Ureter (tissue), 1 donor: ENCODE measurements at regions not wholly inside any gene's neighbourhood (a gene's known extent, or its start where the extent isn't known, plus 50 kb on each side); places are given as distances from the start of the nearest gene placed in this dataset.

ENCODE experiments used
- DNase-seq: peaks from one replicate; pipeline ENCODE4 v3.0.0-alpha.2; 2020; ENCODE audit warnings: low spot score
- donor health status: DM: yes; HTN: yes; CAD: no.

- no peak for DNase-seq
Observed at GRCh38 chr1:234975941-234976860, 152.4 kb downstream of the TOMM20 start.

DNA sequence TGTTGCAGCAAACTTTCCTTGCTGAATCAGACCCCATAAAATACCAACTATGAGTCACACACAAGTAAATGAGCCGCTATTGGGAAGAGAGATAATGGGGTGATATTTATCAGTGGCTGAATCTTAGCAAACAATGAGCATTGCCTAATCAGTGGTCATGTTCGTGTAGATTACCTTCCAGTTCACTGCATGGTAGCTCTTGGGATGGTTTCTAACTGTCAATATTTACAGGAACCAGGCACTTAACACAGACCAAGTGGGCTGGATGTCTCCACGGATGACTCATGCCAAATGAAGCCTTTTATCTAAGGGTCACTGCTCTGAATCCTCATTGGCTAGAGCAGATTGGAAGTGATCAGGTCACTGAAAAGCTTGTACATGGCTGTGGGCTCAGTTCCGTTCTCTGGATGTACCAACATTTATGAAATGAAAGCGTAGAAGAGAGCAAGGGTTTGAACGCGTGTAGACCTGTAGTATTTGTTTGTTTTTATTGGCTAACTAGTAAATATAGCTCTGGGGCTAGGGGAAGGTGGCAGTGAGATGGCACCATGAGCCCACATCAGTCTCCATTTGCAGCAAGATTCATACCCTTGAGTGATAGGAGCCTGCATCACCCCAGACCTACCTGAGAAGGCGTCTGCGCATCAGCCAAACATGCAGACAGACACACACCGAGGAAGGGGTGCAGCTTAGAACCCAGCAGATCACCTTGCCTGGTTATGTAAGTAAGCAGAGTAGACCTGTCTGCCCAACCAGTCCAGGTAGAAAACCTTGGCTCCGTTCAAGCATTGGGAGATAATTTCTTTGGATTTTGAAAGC, 153.3 kb downstream of the TOMM20 start:
- no peak for DNase-seq

DNA sequence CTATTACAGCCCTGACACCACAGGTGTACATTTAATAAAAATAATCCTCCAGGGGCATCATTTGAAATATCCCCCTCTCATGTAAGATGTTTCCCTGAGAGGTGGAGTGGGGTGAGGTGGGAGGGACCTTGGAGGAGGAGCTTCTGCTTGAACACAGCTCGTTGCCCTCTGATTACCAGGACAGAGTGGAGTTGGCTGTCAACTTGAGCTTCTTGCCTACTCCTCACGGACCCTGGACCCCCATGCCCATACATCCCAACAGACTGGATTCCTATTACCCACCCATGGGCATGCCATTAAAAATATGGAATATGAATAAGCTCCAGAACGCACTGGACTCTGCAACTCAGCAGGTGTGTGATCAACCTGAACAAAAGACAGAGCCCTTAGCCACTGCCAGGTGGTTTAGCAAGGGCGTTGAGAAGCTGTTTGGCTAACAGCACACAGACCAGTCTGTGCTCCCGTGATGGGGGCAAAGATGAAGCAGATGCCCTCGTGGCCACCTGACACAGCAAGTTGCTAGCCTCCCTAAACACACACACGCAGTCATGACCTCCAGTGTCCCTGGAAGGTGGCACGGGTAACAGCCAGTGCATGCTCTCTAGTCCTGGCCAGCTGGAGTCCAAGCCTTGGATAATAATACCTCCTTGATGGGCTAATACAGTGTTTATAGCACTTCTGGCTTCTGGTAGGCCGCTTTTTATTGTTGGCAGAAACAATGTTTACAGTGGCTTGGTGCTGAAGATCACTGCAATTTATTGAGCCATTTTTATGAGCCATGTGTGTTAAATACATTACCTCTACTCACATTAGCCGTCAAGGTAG, 155.0 kb downstream of the TOMM20 start:
- no peak for DNase-seq

- DNase-seq = no peak
Observed at GRCh38 chr1:234972411-234973191, 156.0 kb downstream of the TOMM20 start.

DNA sequence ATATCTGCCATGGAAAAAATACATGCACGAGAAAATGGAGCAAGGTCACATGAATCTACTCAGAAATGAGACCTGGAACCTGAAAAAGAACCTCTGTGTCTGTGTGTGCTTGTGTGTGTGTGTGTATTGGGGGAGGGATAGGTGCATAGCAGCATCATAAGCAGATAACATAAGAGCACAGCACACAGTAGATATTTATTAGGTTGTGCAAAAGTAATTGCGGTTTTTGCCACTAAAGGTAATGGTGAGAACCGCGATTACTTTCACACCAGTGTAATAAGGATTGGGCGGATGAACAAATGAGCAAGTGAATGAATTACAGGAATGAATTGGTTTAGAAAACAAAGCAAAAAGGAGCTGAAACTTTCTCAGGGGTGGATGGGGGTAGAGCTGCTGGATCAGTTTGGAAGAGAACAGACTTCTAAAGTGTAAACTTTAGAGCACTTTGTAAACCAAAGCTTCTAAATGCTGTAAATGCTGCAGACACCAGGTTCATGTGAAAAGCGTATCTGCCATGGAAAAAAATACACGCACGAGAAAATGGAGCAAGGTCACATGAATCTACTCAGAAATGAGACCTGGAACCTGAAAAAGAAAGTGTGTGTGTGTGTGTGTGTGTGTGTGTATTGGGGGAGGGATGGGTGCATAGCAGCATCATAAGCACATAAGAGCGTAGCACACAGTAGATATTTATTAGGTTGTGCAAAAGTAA, 156.9 kb downstream of the TOMM20 start:
- DNase-seq = no peak

GRCh38 chr1:234970731-234971476, 157.7 kb downstream of the TOMM20 start:
- peak; percentile 78 for DNase-seq

DNA sequence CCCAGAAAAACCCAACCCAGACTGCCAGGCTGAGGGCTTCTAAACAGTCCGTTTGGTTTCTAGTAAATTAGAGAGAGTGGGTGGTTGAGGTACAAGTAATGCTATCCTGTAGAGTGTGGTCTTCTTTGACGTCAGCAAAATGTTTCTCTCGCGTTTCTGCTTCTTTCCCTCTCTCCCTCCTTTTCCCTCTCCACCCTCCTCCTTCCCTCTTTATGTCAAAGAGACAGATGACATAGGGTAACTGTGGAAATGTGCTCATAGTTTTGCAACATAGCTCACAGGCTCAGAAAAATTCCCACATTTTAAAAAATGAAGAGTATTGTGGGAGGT, 158.3 kb downstream of the TOMM20 start:
- DNase-seq = no peak

GRCh38 chr1:234969581-234970400, 158.8 kb downstream of the TOMM20 start:
- DNase-seq = no peak

GRCh38 chr1:234969011-234969441, 159.6 kb downstream of the TOMM20 start:
- DNase-seq = no peak

DNA sequence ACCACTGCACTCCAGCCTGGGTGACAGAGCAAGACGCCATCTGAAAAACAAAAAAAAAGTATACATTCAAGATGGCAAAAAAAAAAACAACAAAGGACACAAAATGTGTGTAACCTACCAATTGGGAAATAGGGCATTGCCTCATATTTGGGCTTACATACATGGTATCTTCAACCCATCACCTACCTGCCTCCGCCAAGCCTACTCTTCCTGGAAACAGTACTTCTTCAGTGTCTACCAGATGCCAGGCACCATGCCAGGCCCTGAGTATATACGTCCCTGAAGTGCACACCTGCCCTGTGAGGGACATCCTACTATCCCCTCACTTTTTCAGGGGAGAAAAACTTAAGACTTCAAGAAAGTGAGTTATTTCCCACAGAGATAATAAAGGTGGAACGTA, 160.2 kb downstream of the TOMM20 start:
- DNase-seq = no peak

DNA sequence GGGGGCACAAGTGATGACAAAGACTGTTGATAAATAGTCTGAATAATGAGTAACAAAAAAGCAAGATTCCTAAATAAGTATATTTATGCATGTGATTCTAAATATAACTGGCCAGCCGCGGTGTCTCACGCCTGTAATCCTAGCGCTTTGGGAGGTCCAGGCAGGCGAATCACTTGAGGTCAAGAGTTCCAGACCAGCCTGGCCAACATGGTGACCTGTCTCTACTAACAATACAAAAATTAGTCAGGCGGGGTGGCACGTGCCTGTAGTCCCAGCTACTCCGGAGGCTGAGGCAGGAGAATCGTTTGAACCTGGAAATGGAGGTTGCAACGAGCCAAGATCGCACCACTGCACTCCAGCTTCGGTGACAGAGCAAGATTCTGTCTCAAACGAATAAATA, 161.5 kb downstream of the TOMM20 start:
- DNase-seq = no peak

DNA sequence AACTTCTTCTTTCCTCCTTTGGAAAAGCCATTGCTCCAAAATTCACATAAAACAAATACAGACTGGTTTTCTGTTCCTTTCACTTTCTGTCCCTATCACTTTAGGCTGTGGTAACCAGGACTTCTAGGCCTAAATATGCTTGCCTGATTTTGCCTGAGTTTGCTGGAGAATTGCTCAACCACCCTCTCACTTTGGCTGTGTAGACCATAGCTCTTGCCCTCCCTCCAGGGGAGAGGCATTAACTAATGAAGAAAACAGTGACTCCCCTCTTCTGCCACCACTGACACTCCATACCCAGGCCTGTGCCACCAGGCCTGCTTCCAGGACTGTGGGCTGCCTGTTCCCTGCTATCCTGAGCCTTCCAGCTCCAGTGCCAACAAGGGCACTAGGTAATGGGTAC, 163.5 kb downstream of the TOMM20 start:
- no peak for DNase-seq

DNA sequence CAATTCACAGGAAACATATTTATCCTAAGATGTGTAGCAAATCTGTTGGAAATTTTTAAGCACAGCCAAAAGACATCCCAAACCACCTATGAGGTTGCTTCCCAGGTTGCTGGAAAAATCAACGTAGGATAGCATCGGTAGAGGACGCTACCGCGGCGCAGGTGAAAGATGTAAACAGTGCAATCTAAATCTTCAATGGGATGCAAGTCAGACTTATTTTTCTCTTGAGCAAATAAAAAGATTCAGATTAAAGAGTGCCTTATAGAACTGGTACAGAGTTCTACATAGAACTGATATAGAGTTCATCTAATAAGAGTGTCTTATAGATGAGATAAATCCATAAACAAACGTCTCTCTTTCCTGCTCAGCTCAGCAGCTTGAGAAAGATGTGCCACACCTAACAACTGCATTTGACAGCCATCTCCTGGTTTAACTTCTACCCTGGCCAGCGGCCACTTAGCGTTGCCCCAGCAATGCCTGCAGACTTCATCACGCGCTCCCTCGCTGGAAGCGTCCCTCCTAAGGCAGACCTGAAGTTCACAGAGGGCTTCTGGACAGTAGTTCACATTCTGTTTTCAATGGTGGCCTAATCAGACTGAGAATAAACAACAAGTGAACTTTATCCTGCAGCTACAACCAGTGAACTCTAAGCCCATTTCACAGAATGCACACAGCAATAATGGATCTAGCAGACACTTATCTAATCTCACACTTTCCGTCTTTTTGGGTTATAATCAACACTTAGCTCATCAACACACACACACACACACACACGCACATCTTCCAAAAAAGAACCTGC, 164.5 kb downstream of the TOMM20 start:
- no peak for DNase-seq

DNA sequence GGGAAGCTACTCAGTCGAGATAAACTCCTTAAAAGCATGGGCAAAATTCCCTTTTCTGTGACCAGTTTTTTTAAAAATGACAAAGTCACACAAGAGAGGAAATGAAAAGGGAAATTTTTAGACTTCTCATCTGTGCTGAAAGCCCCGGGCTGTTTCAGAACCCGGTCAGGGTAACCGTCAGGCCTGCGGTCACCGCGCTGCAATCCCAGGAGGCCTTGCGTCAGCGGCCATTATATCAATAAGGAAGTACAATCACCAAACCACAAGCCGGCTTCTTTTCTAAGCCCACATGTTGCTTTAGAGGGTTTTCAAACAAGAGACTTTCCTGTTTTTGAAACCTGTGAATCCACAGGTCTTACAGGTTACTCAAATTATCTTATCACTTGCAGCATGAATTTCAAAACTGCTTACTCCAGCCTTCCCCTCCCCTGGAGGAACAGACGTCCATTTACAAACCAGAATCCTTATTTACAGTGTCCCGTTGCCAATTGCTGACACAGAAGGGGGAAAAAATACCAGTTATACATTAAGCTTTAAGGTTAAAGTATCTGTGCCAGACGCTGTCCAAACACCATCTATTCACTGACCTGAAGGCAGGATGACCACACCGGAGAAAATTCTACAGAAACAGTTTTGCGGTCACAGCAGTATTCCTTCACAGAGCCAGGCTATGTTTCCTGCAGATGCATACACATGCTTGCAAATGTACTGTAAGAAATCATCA, 165.3 kb downstream of the TOMM20 start:
- DNase-seq = peak; percentile 89

DNA sequence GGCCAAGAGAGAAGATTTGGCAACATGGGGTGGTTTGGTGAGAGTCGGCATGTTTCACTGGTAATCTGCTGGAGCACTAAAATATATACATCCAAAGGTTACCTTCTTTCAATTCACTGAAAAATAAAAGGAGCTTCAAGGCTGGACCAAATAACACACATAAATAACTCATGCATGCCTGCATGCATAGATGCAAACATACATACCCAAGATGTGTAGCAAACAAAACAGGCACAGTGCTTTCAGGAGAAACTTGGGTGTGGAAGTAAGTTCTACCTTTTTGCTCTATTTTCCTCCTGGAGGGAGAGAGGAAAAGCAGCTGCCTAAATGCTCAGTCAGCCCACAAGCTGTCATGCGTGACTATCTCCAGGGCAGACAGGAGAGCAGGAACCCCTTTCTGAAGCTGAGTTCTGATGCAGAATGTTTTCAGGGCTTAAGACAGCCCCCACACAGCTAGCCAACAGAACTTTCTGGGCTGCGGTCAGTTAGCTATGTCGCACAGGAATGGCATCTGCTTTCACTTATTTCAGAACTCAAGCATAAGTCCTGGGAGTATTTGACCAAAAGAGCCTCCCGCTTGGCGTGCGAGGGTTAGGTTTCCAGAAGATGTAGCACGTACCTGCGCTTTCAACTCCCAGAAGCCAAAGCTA, 166.2 kb downstream of the TOMM20 start:
- DNase-seq = no peak

DNA sequence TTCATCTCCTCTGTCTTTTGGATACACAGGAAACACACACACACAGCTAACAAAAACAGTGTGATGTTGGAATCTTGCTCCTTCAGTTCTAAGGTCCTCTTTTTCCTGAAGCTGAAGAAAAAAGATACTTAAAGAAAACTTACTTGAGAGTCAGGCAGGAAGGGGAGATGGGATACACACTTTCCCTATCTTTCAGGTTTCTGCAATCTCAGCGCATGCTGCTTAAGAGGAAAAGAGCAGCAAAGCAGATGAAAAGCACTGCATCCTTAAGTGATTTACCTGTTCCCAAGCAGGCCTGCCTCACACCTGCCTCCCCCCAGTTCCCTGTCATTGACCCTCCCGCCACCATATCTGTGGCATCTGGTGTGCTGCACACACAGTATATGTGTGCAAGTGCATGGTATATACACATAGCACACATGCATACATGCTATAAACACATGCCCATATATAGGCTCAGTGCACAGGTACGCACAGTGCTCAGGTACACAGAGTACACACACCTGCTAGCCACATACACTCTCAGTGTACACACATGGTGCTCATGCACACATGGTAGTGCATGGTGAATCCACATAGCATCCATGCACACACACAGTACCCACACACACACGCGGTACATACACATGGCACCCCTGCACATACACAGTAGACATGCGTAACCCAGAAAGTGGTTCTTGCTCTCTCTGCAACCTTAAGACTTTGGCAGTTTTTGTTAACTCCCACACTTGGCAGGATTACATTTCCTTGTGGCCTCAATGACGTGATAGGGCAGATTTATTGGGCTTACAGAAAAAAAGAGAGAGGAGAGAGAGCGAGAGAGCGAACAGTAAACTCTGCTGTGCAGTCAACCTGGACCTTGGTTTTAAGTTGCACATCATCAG, 166.9 kb downstream of the TOMM20 start:
- no peak for DNase-seq
